SK-N-MC (cell line): ENCODE measurements at regions not wholly inside any gene's neighbourhood (a gene's known extent, or its start where the extent isn't known, plus 50 kb on each side); places are given as distances from the start of the nearest gene placed in this dataset.

Experiments used
- DNase-seq: peaks from one replicate; pipeline ENCODE4 v3.0.0-alpha.2; 2011; ENCODE audit warnings: low read depth, low spot score
- H3K27ac ChIP-seq: fragments of 200-600 bp; sonication (generic); 2 replicates; pipeline ENCODE4 v1.5.1; 2016; ENCODE audit warnings: mixed run types
- H3K36me3 ChIP-seq: fragments of 200-600 bp; sonication (generic); 2 replicates; pipeline ENCODE4 v1.6.1; 2017; ENCODE audit warnings: antibody characterized with exemption, low read length, mixed read lengths; ENCODE audit not compliant: insufficient read depth
- H3K4me3 ChIP-seq: fragments of 200-600 bp; sonication (generic); 2 replicates; pipeline ENCODE4 v1.5.1; 2016
- H3K9ac ChIP-seq: fragments of 200-600 bp; sonication (generic); 2 replicates; pipeline ENCODE4 v1.8.0; 2017; ENCODE audit warnings: mixed run types, mixed read lengths; ENCODE audit not compliant: insufficient read length
- H3K9me3 ChIP-seq: fragments of 200-600 bp; sonication (generic); 2 replicates; pipeline ENCODE4 v1.6.1; 2017; ENCODE audit warnings: low read depth, mild to moderate bottlenecking, antibody characterized with exemption, low read length, moderate library complexity, mixed read lengths
- EZH2 ChIP-seq: fragments of 200-600 bp; sonication (generic); IDR thresholded peaks from one replicate; pipeline ENCODE4 v1.6.1; 2017; ENCODE audit warnings: antibody characterized with exemption
- FOXP2 ChIP-seq: optimal IDR thresholded peaks from 2 replicates; pipeline ENCODE3; 2011; ENCODE audit warnings: mild to moderate bottlenecking, moderate library complexity; ENCODE audit not compliant: insufficient read depth; ENCODE audit errors: extremely low read length, control extremely low read depth
- POLR2AphosphoS5 ChIP-seq: IDR thresholded peaks from 2 replicates; pipeline ENCODE4 v1.6.1; 2012; ENCODE audit warnings: mild to moderate bottlenecking, low read depth, low read length, borderline replicate concordance

- no peak for DNase-seq
- H3K36me3 ChIP-seq, result no peaks in the 10 kb centered on the region
- TF ChIP-seq EZH2 (no peak), POLR2AphosphoS5 (no peak), FOXP2 (no peak)
- H3K4me3 ChIP-seq, result no peak overlapping the region
- H3K9me3 ChIP-seq, result no peaks in the 10 kb centered on the region
- no peak overlapping the region for H3K9ac ChIP-seq
- H3K27ac ChIP-seq, result no peak overlapping the region
These were observed 330.7 kb upstream of the ASIC2 start for GRCh38 chr17:33623841-33624240.

- H3K36me3 ChIP-seq, result no peaks in the 10 kb centered on the region
- H3K4me3 ChIP-seq, result no peak overlapping the region
- no peak overlapping the region for H3K27ac ChIP-seq
- no peak overlapping the region for H3K9ac ChIP-seq
- TF ChIP-seq EZH2, result no peak
- TF ChIP-seq FOXP2, result no peak
- no peak for TF ChIP-seq POLR2AphosphoS5
- no peak for DNase-seq
- H3K9me3 ChIP-seq, result no peaks in the 10 kb centered on the region
These were observed 335.6 kb upstream of the ASIC2 start for GRCh38 chr17:33628500-33629346.

- no peak for DNase-seq
- Histone ChIP-seq H3K36me3 (no peaks in the 10 kb centered on the region), H3K27ac (no peak overlapping the region), H3K4me3 (no peak overlapping the region), H3K9ac (no peak overlapping the region), H3K9me3 (no peaks in the 10 kb centered on the region)
- TF ChIP-seq EZH2 (no peak), FOXP2 (no peak), POLR2AphosphoS5 (no peak)
These were observed 340.4 kb upstream of the ASIC2 start for GRCh38 chr17:33633446-33633845.

GRCh38 chr17:33637534-33637933 is 344.4 kb upstream of the ASIC2 start:
- no peak overlapping the region for H3K4me3 ChIP-seq
- no peak overlapping the region for H3K9ac ChIP-seq
- no peak for DNase-seq
- no peaks in the 10 kb centered on the region for H3K36me3 ChIP-seq
- H3K9me3 ChIP-seq, result no peaks in the 10 kb centered on the region
- no peak for TF ChIP-seq POLR2AphosphoS5
- TF ChIP-seq FOXP2, result no peak
- no peak for TF ChIP-seq EZH2
- H3K27ac ChIP-seq, result no peak overlapping the region

- Histone ChIP-seq H3K4me3 (no peak overlapping the region), H3K27ac (no peak overlapping the region), H3K9ac (no peak overlapping the region)
These were observed 346.2 kb upstream of the ASIC2 start for GRCh38 chr17:33639103-33639880.

GRCh38 chr17:33640629-33641028 is 347.5 kb upstream of the ASIC2 start:
- H3K4me3 ChIP-seq, result no peak overlapping the region
- H3K9me3 ChIP-seq, result no peaks in the 10 kb centered on the region
- H3K36me3 ChIP-seq, result no peaks in the 10 kb centered on the region
- no peak for DNase-seq
- TF ChIP-seq EZH2 (no peak), POLR2AphosphoS5 (no peak), FOXP2 (no peak)
- no peak overlapping the region for H3K9ac ChIP-seq
- no peak overlapping the region for H3K27ac ChIP-seq

More at GRCh38 chr17:33639103-33639880, 346.2 kb upstream of the ASIC2 start:
- no peaks in the 10 kb centered on the region for H3K36me3 ChIP-seq
- no peak for TF ChIP-seq POLR2AphosphoS5
- TF ChIP-seq FOXP2, result no peak
- TF ChIP-seq EZH2, result no peak
- DNase-seq, result no peak
- no peaks in the 10 kb centered on the region for H3K9me3 ChIP-seq

- Histone ChIP-seq H3K27ac (no peak overlapping the region), H3K36me3 (no peaks in the 10 kb centered on the region), H3K4me3 (no peak overlapping the region), H3K9me3 (no peaks in the 10 kb centered on the region), H3K9ac (no peak overlapping the region)
- no peak for DNase-seq
- no peak for TF ChIP-seq EZH2
These were observed 348.9 kb upstream of the ASIC2 start for GRCh38 chr17:33642002-33642401.

GRCh38 chr17:33647956-33648355 is 354.9 kb upstream of the ASIC2 start:
- Histone ChIP-seq H3K9ac (no peak overlapping the region), H3K36me3 (no peaks in the 10 kb centered on the region), H3K27ac (no peak overlapping the region), H3K9me3 (no peaks in the 10 kb centered on the region), H3K4me3 (no peak overlapping the region)
- no peak for DNase-seq
- no peak for TF ChIP-seq FOXP2
- no peak for TF ChIP-seq POLR2AphosphoS5
- no peak for TF ChIP-seq EZH2
